Gastrocnemius medialis (tissue), 4 donors: ENCODE measurements at regions not wholly inside any gene's neighbourhood (a gene's known extent, or its start where the extent isn't known, plus 50 kb on each side); places are given as distances from the start of the nearest gene placed in this dataset.

Experiments
- POLR2A ChIP-seq, 2 donors: fragments of 450-650 bp; IDR thresholded peaks; one replicate each; pipeline ENCODE4 v1.6.1; 2017; ENCODE audit warnings: antibody characterized with exemption in 2 of 2, mild to moderate bottlenecking in 2 of 2, moderate library complexity in 2 of 2
- TF ChIP-seq, protein P1 (sequence below), 5 experiments: fragments of 450-650 bp in 3 of 5; fragments of 200-600 bp in 2 of 5; sonication (generic) in 2 of 5; IDR thresholded peaks in 4 of 5; conservative IDR thresholded peaks in 1 of 5; 1 replicate in 4 of 5; 2 replicates in 1 of 5; pipeline ENCODE4 v1.5.1; 2016 to 2019; ENCODE audit warnings: antibody characterized with exemption in 5 of 5, mild to moderate bottlenecking in 3 of 5, moderate library complexity in 3 of 5

DNA sequence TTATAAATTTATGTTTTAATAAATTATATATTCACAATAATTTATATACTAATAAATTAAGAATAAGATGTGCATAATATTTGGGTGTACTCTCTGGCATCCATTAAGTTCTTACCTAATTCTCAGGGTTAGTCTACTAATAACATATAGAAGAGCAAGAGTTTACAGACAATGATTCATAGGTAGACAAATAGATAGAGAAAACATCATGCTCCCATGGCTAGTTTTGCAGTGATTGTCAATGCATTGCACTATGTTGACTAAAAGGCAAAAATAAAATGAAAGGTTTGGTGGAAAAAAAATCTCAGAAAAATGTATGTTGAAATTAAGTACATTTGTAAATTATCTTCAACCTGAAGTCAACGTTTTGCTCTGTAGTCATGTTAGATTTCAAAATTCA is 606.0 kb downstream of the KCTD8 start:
- TF ChIP-seq POLR2A (IDR thresholded peaks at IDR 0.05), result no peak
- TF ChIP-seq, protein P1, sequence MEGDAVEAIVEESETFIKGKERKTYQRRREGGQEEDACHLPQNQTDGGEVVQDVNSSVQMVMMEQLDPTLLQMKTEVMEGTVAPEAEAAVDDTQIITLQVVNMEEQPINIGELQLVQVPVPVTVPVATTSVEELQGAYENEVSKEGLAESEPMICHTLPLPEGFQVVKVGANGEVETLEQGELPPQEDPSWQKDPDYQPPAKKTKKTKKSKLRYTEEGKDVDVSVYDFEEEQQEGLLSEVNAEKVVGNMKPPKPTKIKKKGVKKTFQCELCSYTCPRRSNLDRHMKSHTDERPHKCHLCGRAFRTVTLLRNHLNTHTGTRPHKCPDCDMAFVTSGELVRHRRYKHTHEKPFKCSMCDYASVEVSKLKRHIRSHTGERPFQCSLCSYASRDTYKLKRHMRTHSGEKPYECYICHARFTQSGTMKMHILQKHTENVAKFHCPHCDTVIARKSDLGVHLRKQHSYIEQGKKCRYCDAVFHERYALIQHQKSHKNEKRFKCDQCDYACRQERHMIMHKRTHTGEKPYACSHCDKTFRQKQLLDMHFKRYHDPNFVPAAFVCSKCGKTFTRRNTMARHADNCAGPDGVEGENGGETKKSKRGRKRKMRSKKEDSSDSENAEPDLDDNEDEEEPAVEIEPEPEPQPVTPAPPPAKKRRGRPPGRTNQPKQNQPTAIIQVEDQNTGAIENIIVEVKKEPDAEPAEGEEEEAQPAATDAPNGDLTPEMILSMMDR (IDR thresholded peaks at IDR 0.05 in 4 of 5, conservative IDR thresholded peaks at IDR 0.05 in 1 of 5), result no peak
